ENCODE measurements at regions not wholly inside any gene's neighbourhood (a gene's known extent, or its start where the extent isn't known, plus 50 kb on each side); places are given as distances from the start of the nearest gene placed in this dataset.

GRCh38 chr9:24624481-24624880, 78.8 kb upstream of the IZUMO3 start:
- intact Hi-C loops (cut with DNase I): loop anchor here in 1 of 10 donors (10.0 kb wide), 1 partner anchor 60 kb away; no protein-coding TSS in a partner anchor
- TF ChIP-seq CTCF (IDR thresholded peaks at IDR 0.05): no peak
- DNase-seq: no peak
- Histone ChIP-seq H3K27ac (no peak overlapping the region), H3K9me3 (peaks cover 0 to 9% (median 0%) of the 10 kb centered on the region in 11 donors), H3K4me3 (no peak overlapping the region), H3K4me1 (no peaks in the 10 kb centered on the region), H3K36me3 (no peaks in the 10 kb centered on the region), H3K27me3 (no peaks in the 10 kb centered on the region)
- no peak for ATAC-seq

- Histone ChIP-seq H3K27ac (no peak overlapping the region), H3K36me3 (no peaks in the 10 kb centered on the region), H3K27me3 (no peaks in the 10 kb centered on the region), H3K9me3 (peaks cover 0 to 6% (median 0%) of the 10 kb centered on the region in 11 donors), H3K4me1 (no peaks in the 10 kb centered on the region), H3K4me3 (no peak overlapping the region)
- DNase-seq (no peak), ATAC-seq (no peak)
- intact Hi-C loops (cut with DNase I): loop anchor here in 1 of 10 donors (10.0 kb wide), 1 partner anchor 56 kb away; no protein-coding TSS in a partner anchor
- no peak for TF ChIP-seq CTCF (IDR thresholded peaks at IDR 0.05)
Measured at GRCh38 chr9:24620741-24621140, 75.0 kb upstream of the IZUMO3 start.

GRCh38 chr9:24616863-24617262, 71.2 kb upstream of the IZUMO3 start:
- Histone ChIP-seq H3K36me3 (no peaks in the 10 kb centered on the region), H3K4me1 (no peaks in the 10 kb centered on the region), H3K4me3 (no peak overlapping the region), H3K9me3 (peaks cover 0 to 6% (median 0%) of the 10 kb centered on the region in 11 donors), H3K27me3 (no peaks in the 10 kb centered on the region), H3K27ac (no peak overlapping the region)
- ATAC-seq: no peak
- DNase-seq: no peak
- no peak for TF ChIP-seq CTCF (IDR thresholded peaks at IDR 0.05)
- intact Hi-C loops (cut with DNase I): loop anchor here in 1 of 10 donors (1.0 kb wide), 1 partner anchor 10 kb away; no protein-coding TSS in a partner anchor
- 71 to 78% methylated on average over 1 of the region's 1 CpG for WGBS, 2 donors

GRCh38 chr9:24614070-24614469, 68.4 kb upstream of the IZUMO3 start:
- Histone ChIP-seq H3K27ac (no peak overlapping the region), H3K4me1 (no peaks in the 10 kb centered on the region), H3K4me3 (no peak overlapping the region), H3K9me3 (peaks cover 0 to 6% (median 0%) of the 10 kb centered on the region in 11 donors), H3K36me3 (no peaks in the 10 kb centered on the region), H3K27me3 (no peaks in the 10 kb centered on the region)
- WGBS, 2 donors: 17 to 24% methylated on average over 2 of the region's 2 CpGs
- no peak for TF ChIP-seq CTCF (IDR thresholded peaks at IDR 0.05)
- intact Hi-C loops (cut with DNase I): no loop called here
- ATAC-seq: no peak
- DNase-seq: no peak

Data from heart right ventricle (tissue), 16 donors.